ENCODE measurements at regions not wholly inside any gene's neighbourhood (a gene's known extent, or its start where the extent isn't known, plus 50 kb on each side); places are given as distances from the start of the nearest gene placed in this dataset.

GRCh38 chr6:27178407-27178730 lies 69.1 kb upstream of the PRSS16 start:
- peak; percentile 8 for ATAC-seq (ENCODE audit: insufficient read depth, low FRiP score)
- H3K9ac ChIP-seq (ENCODE audit: insufficient read depth in 1 of 2, low read length in 2 of 2) = peak overlapping the region; percentile 42 to 81
- WGBS, 2 donors = 5 to 8% methylated on average over 21 of the region's 21 CpGs
- TF ChIP-seq, protein P1, sequence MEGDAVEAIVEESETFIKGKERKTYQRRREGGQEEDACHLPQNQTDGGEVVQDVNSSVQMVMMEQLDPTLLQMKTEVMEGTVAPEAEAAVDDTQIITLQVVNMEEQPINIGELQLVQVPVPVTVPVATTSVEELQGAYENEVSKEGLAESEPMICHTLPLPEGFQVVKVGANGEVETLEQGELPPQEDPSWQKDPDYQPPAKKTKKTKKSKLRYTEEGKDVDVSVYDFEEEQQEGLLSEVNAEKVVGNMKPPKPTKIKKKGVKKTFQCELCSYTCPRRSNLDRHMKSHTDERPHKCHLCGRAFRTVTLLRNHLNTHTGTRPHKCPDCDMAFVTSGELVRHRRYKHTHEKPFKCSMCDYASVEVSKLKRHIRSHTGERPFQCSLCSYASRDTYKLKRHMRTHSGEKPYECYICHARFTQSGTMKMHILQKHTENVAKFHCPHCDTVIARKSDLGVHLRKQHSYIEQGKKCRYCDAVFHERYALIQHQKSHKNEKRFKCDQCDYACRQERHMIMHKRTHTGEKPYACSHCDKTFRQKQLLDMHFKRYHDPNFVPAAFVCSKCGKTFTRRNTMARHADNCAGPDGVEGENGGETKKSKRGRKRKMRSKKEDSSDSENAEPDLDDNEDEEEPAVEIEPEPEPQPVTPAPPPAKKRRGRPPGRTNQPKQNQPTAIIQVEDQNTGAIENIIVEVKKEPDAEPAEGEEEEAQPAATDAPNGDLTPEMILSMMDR (IDR thresholded peaks at IDR 0.05; ENCODE audit: control extremely low read depth, extremely low read depth) = no peak
- no peaks in the 10 kb centered on the region for H3K27me3 ChIP-seq (ENCODE audit: control insufficient read depth in 3 of 3, insufficient read depth in 3 of 3, low read length in 2 of 3)
- H3K9me3 ChIP-seq (ENCODE audit: control insufficient read depth in 4 of 4, insufficient read depth in 3 of 4, low read length in 3 of 4) = no peaks in the 10 kb centered on the region
- no peaks in the 10 kb centered on the region for H3K4me1 ChIP-seq (ENCODE audit: control insufficient read depth in 5 of 5, insufficient read depth in 5 of 5, low read length in 5 of 5)
- H3K36me3 ChIP-seq (ENCODE audit: control insufficient read depth in 4 of 4, insufficient read depth in 4 of 4, low read length in 4 of 4) = no peaks in the 10 kb centered on the region
- H3K27ac ChIP-seq (ENCODE audit: low read depth in 1 of 2, low read length in 1 of 2) = no peak overlapping the region
- DNase-seq = no peak
- peak overlapping the region; percentile 69 for H3K4me3 ChIP-seq

DNA sequence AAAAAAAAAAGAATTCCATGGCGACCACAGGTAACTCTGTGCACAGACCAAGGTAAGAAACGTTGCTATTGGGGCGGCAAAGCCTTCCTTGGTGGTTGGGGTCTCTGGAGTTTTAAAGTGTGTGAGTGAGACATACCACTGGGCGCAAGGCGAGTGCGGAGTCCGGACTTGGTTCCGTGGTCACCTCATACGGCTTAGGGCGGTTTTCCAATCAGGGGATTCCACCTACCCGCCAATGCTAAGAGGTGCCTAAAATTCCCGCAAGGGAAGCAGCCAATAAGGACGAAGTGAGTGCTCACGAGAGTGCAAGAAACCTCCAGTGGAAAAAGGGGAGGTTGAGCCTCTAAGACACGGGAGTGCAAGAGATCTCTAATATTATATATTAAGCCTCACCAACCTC lies 68.6 kb upstream of the PRSS16 start:
- H3K4me1 ChIP-seq (ENCODE audit: control insufficient read depth in 5 of 5, insufficient read depth in 5 of 5, low read length in 5 of 5) = no peaks in the 10 kb centered on the region
- no peak for ATAC-seq (ENCODE audit: insufficient read depth, low FRiP score)
- TF ChIP-seq, protein P1 (IDR thresholded peaks at IDR 0.05; ENCODE audit: control extremely low read depth, extremely low read depth) = no peak
- H3K9me3 ChIP-seq (ENCODE audit: control insufficient read depth in 4 of 4, insufficient read depth in 3 of 4, low read length in 3 of 4) = no peaks in the 10 kb centered on the region
- H3K9ac ChIP-seq (ENCODE audit: insufficient read depth in 1 of 2, low read length in 2 of 2) = no peak overlapping the region
- H3K27me3 ChIP-seq (ENCODE audit: control insufficient read depth in 3 of 3, insufficient read depth in 3 of 3, low read length in 2 of 3) = no peaks in the 10 kb centered on the region
- DNase-seq = peak in 2 of 3 donors; percentile 16 to 21
- H3K27ac ChIP-seq (ENCODE audit: low read depth in 1 of 2, low read length in 1 of 2) = no peak overlapping the region
- H3K4me3 ChIP-seq = no peak overlapping the region
- H3K36me3 ChIP-seq (ENCODE audit: control insufficient read depth in 4 of 4, insufficient read depth in 4 of 4, low read length in 4 of 4) = no peaks in the 10 kb centered on the region
- 38 to 57% methylated on average over 15 of the region's 15 CpGs for WGBS, 2 donors

- DNase-seq (no peak), ATAC-seq (ENCODE audit: insufficient read depth, low FRiP score) (no peak)
- TF ChIP-seq, protein P1 (IDR thresholded peaks at IDR 0.05; ENCODE audit: control extremely low read depth, extremely low read depth) = no peak
- Histone ChIP-seq H3K36me3 (ENCODE audit: control insufficient read depth in 4 of 4, insufficient read depth in 4 of 4, low read length in 4 of 4) (no peaks in the 10 kb centered on the region), H3K27ac (ENCODE audit: low read depth in 1 of 2, low read length in 1 of 2) (no peak overlapping the region), H3K9me3 (ENCODE audit: control insufficient read depth in 4 of 4, insufficient read depth in 3 of 4, low read length in 3 of 4) (no peaks in the 10 kb centered on the region), H3K4me3 (no peak overlapping the region), H3K27me3 (ENCODE audit: control insufficient read depth in 3 of 3, insufficient read depth in 3 of 3, low read length in 2 of 3) (no peaks in the 10 kb centered on the region), H3K9ac (ENCODE audit: insufficient read depth in 1 of 2, low read length in 2 of 2) (no peak overlapping the region), H3K4me1 (ENCODE audit: control insufficient read depth in 5 of 5, insufficient read depth in 5 of 5, low read length in 5 of 5) (no peaks in the 10 kb centered on the region)
- 81 to 82% methylated on average over 9 of the region's 9 CpGs for WGBS, 2 donors
Measured at GRCh38 chr6:27183060-27183832, 64.3 kb upstream of the PRSS16 start.

Data from lung (tissue), 11 donors.